RPMI8226 (cell line): ENCODE measurements at regions not wholly inside any gene's neighbourhood (a gene's known extent, or its start where the extent isn't known, plus 50 kb on each side); places are given as distances from the start of the nearest gene placed in this dataset.
A peak's percentile ranks its signal among the peaks of the same experiment; 100 is the strongest.
"Not testable (repeated sequence)": the region's sequence is repeated elsewhere in the genome, so short reads cannot be mapped to it uniquely, and the experiment has no call there.

Experiments used
- DNase-seq: peaks from one replicate; pipeline ENCODE4 v3.0.0-alpha.2; 2015

DNA sequence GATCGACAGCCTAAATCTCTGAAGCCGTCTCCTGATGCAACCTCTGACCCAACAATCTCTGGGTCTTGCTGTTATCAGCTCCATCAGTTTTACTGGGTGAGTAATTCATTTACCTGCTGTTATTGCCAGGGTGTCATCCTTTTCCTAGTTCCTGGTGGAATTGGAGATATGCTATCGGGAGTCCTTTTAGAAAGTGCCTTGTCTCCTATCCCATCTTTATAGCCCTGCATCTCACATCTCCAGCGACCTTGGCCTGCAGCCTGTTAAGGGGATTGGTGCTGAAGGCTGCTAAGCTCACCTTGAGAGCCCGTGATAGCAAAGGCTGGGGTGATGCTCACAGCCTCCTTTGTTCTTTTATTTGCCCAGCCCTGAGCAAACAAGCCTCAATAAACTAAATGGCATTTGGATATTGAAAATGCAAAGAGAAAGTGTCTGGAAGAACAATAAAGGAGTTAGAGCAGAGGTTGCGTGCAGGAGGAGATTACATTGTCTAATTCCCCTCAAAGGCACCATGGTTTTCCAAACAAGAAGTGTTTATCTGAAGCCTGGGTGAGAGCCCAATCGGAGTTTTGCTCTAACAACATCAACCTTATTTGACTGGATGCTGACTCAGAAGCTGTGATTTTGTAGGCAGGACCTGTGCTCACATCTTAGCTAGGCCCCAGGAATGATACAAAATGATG lies 101.8 kb downstream of the RPLP1 start:
- DNase-seq = no peak

DNA sequence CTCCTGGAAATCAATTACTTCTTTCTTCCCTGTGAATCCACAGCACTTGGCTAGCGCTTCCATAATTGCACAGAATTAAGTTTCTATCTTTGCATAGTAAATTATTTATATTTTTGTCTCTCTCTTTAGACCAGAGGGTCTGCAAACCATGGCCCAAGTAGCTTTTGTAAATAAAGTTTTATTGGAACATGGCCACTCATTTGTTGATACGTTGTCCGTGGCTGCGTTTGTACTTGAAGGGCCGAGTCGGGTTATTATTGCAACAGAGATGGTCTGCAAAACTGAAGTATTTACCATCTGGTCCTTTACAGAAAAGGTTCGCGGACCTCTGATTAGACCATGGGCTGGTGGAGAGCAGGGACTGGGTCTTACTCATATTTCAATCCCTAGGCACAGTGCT lies 102.5 kb downstream of the RPLP1 start:
- no peak for DNase-seq

DNA sequence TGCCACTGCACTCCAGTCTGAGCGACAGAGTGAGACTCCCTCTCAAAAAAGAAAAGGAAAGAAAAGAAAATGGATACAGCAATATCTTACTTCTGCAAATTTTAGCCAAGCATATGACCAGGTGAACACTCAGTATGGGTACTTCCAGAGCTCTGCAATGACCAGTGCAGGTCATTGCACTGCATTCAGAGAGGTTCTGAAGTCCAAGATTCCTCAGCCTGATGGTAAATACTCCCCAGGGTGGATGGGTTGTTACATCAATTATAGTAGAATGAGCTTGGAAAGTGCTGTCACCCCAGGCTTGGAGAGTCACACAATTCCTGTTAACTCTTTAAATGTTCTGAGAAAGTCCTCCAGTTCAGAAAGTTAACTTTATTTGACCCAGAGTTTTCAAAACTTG lies 103.7 kb downstream of the RPLP1 start:
- DNase-seq = no peak

DNA sequence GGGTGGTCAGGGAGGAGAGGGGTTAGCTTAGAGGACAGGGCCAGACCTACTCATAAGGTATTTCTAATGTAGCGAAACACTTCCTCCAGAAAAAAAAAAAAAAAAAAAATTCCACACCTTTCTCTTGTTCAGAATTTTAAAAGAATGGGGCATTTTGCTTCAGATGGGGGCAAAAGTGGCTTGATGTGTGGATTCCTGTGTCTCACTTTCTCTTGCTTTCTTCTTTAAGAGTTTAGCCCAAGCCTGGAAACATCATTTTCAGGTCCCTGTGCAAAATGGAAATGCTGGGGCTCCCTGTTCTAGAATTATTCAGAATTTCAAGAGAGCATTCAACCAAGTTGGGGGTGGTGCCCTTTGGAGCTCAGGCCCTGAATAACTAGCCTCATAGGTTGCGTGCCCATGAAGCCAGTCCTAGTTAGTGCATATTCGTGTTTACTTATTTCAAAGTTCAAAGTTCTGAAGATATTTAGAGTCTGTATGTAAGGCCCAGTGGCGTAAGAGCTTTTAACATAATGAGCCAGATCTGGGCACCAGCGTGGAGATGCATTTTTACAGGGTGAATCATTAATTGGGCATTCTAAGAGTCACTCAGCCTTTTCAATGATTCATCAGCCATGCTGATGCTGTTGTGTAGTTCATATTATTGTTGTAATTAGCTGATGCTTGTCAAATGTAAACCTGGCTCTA lies 104.5 kb downstream of the RPLP1 start:
- no peak for DNase-seq

DNA sequence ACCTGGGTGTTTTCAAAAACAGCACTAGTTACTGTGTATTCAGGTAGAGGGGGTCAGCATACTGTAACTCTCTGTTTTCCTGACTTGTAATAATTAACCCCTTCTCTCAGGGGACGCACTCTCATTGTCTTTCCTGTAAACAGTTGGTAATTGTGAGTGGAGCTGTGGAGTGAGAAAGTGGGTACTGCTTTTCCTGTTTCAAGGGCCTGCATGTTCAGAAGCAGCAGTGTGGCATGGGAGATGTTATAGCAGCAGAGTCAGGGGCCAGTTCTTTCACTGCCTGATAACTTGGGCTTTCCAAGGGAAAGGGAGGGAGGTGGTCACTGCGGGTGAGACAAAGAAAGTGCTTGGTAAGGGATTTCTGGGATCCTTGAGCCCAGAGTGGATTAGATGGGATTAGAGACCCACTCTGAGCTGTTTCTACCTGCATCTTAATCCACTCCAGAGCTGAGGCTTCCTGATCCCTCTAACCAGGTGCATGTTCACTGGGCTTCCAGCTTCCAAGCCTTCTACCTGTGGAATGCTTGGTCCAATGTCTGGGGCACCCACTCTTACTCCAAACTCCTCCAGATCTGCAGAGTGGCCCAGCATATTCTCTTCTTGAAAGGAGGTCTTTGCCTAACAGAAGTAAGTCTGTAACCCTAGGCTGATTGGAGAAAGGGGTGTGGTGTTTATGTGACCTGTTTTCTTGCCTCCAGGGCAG lies 105.2 kb downstream of the RPLP1 start:
- no peak for DNase-seq

DNA sequence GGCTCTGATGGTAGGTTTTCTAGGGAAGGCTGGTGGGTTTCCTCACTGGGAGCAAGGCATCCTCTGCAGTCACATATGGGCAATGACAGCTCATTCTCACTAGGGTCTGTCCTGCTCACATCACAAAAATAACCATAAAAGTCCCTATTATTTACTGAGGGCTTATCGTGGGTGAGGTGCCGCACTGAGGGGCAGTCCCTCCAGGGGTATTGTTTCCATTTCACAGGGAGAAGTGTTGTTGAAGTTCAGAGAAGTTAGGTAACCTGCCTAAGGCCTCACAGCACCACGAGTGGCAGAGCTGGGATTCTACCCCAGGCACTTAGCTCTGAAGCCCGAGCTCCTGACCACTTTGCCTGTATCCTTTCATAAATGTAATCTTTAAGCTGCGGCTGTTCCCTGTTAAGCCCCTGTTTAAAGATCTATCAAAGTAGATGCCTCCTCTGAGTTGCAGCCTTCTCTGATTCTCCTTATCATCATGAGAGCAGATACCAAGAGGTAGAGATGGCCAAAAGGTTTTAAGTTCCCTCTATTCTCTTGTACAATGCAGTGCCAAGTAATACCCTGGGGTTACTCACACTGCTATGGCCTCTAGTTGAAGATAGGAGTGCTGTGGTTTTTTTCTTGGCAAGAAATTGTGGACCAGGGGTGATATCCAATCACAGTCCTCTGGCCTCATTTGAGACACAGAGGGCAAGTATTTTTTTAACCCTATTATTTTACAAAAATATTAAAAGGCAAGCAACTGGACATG lies 107.0 kb downstream of the RPLP1 start:
- DNase-seq = no peak

DNA sequence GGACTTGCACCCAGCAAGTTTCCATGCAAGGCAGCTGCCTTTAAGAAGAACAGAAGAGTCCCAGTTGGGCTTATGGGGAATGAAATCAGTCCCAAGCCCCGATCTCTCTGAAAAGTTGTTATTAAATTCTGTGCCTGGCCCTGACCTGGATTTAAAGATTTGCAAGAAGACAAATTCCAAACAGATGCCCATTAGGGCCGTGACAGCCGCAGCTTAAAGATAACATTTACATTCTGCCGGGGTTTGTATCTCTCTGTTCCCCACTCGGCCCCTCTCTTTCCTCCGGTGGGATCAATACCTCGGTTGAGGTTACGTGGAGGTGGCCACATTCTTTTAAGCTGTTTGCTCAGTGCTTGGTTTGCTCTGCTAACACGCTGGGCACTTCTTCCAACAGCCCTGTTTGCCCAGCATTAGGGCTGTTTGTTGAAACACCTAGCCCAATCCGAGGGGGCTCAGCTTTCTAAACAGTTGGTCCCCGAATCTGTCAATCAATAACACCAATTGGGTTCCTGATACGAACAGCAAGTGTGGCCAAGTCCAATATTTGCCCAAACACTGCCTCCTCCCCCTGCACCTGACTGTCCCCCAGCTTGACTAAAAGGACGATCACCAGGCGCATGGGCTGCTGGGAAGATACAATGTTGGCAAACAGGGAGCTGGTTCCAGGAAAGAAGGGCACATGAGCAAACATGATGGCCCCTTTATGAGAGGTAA lies 108.6 kb downstream of the RPLP1 start:
- no peak for DNase-seq

DNA sequence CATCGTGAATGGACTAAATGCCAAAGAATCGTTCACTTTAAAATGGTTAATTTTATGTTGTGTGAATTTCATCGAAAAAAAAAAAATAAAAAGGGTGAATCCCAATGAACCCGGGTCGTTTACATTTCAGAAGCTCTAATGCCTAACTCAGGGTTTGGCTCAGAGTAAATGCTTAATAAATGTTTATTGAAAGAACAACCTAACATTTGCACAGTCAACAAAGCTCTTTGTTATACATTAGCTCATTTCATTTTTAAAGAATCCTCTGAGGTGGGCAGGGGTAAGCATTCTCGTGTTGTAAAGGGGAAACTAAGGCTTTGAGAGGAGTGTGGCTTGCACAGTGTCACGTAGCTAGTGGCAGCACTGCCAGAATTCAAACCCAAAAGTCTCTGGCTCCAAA lies 109.5 kb downstream of the RPLP1 start:
- no peak for DNase-seq

DNA sequence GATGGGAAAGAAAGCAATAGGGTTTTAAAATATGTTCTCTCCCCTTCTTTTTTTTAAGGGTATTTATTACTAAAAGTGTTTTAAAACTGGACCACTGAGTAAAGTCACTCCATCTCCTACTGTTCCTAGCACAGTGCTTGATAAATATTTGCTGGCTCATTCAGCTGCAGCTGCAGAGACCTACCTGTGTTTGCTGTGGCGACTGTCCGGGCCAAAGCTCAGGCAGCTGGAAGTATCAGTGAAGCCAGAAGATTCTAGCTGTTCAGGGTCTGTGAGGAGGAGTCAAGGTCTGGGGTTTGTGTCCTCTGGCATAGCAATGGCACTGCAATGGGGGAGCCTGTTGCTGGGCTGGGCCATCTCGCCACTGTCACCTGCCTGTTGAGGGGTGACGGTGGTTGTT lies 109.9 kb downstream of the RPLP1 start:
- DNase-seq = no peak

DNA sequence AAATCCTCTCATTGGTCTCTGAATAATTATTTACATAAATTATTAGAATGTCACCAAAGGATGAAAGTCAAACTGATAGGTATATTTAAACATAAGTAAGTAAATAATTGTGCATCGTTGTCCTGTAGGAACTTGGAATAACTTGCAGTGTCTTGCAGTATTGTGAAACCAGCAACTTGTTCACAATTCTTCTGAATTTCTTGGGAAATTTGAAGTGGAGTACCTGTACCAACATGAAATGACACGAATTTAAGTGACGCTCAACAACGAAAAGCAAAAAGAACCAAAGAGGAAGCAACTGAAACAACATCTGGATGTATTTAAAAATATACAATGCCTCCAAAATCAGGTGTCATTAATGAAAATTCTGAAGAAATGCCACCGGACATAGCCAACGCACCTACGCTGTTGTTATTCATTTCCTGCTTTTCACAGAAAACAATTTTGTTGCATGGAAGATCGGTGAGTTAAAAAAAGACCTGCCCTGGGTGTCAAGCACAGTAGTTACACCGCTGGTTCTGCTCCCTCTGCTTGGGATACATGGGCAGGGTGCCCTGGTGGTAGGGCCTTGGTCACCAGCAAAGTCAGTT lies 112.5 kb downstream of the RPLP1 start:
- no peak for DNase-seq

DNA sequence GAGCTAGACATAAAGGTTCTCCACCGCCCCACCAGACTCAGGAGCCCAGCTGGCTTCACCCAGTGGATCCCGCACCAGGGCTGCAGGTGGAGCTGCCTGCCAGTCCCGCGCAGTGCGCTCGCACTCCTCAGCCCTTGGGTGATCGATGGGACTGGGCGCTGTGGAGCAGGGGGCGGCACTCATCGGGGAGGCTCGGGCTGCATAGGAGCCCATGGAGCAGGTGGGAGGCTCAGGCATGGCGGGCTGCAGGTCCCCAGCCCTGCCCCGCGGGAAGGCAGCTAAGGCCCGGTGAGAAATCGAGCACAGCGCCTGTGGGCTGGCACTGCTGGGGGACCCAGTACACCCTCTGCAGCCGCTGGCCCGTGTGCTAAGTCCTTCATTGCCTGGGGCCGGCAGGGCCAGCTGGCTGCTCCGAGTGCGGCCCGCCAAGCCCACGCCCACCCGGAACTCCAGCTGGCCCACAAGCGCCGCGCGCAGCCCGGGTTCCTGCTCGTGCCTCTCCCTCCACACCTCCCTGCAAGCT lies 114.7 kb downstream of the RPLP1 start:
- DNase-seq = not testable (repeated sequence)

DNA sequence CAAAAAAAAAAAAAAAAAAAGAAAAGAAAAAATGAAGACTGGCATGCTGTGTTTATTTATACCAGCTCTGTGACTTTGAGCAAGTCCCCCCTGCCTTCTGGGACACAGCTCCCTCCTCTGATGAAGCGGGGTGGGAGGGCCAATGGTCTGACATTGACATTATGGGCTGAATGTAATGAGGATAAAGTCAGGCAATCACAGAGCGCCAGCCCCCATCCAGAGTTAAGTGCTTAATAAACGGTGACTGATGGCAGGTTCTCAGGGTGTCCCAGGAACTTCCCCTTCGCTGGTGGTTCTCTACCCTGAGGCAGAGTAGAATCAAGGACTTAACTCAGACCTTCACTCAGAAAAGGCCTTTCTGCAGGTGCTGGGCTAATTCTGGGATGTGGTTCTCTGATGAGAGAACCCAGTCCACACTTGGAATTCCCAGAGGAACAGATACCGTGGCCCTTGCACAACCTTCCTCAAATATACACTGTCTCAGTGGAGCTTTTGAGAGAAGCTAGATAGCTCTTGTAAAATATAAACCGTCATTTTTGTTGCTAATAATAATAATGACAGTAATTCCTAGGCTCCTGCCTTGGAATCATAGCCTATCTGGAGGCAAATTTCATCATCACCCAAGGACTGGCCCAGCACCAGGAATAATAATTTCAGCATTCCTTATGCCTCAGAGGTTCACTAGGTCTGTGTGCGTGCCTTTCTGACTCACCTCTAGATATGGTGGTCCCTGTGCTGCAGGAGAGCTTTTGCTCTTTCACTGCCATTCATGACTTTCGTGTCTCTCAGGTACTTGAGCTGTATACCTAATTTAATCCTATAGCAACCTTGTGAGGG lies 115.8 kb downstream of the RPLP1 start:
- DNase-seq = no peak

DNA sequence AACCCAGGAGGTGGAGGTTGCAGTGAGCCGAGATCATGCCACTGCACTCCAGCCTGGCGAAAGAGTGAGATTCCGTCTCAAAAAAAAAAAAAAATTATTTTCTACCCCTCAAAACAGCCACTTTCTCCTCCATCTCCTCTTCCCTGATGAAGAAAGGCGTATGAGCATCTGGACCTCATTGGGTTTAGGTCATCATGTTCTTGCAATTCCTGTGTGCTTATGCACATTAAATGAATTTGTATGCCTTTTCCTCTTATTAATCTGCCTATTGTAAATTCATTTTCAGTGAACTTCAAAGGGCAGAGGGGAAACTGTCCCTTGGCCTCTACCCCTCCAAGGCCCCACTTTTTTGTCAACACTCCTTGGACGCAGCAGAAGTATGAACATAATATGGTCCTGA lies 117.8 kb downstream of the RPLP1 start:
- no peak for DNase-seq

DNA sequence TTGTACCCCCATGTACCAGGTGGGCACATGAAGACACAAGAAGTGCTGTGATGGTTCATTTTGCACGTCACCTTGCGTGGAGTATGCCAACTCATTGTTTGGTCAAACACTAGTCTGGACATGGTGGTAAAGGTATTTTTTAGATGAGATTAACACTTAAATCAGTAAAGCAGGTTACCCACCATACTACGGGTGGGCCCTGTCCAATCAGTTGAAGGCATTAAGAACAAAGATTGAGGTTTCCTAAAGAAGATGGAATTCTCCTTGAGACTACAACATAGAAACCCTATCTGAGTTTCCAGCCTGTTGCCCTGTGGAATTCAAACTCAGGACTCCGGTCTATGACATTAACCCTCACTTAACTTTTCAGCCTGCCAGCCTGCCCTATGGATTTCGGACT lies 118.4 kb downstream of the RPLP1 start:
- no peak for DNase-seq

DNA sequence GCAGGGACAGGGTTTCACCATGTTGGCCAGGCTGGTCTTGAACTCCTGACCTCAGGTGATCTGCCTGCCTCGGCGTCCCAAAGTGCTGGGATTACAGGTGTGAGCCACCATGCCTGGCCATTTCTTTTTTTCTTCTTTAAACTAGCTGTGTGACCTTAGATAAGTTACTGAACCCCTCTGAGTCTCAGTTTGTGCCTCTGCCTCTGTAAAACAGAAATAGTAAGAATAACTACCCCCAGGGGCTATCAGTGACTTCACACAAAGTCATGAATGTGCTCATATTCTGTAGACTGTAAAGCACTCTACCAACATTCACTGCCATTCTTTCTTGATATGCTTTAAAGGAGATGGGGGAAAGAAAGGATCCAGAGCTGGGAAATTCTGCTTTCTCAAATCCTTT lies 120.7 kb downstream of the RPLP1 start:
- not testable (repeated sequence) for DNase-seq

DNA sequence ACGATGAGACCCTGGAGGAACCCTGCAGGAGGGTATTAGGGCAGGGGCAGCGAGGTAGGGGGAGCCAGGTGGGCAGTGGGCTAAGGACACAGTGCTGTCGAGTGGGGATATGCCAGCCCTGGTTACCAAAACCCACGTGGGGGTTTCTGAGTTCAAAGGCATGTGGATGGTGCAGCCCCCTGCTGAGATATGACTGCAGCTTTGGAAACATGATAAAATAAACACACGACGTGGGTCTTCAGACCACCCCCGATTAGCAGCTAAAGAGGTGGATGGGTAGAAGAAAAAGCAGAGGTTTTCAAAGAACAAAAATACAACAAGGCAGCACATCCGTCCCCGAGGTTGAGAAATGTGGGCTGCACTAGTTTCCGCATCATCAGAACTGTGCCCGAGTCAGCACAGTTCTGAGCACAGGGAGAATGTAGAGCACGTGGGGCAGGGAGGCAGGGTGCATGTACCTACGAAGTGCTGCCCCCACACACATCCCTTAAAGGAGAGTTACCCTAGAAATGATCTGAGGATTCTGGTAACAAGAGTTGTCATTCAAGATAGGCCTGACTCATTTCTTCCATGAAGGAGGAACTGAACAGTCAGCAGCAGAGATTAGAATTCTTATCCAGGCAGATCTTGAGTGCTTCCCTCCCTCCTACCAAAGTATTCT lies 121.3 kb downstream of the RPLP1 start:
- peak; percentile 15 for DNase-seq

DNA sequence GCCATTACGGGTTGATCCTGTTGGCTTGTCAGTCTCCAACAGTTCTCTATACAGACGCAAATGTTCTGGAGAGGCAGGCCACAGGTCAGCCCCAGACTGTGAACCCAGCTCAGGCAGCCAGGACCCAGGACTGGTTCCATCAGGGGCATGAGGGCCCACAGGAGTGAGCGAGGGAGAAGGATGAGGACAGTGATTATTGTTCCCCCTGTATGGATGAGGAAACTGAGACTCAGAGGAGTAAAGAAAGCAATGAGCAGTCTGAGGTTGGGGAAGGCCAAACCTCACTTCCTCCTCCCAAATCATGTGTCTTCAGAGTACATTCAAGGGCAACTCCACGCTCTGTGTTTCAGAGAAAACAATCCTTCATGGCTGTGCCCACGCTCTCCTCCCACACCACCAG lies 121.9 kb downstream of the RPLP1 start:
- DNase-seq = peak; percentile 10

DNA sequence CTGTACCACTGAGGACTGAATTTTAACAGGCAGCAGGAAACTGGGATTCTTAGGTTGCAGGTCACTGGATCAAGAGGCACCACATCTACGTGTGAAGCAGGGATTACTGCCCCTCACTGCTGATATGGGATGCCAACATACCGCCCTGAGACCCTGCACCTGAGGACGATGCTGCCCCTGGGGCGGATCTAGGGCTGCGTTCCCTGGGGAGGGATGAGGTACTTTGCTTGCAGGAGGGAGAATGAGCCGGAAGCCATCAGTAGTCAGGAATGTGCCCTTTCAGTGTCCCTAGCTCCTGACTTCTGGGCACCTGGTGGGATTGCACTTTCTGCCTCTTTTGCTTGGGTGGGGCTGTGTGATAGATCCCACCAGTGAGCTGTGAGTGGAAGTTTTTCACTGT lies 122.8 kb downstream of the RPLP1 start:
- DNase-seq = no peak

DNA sequence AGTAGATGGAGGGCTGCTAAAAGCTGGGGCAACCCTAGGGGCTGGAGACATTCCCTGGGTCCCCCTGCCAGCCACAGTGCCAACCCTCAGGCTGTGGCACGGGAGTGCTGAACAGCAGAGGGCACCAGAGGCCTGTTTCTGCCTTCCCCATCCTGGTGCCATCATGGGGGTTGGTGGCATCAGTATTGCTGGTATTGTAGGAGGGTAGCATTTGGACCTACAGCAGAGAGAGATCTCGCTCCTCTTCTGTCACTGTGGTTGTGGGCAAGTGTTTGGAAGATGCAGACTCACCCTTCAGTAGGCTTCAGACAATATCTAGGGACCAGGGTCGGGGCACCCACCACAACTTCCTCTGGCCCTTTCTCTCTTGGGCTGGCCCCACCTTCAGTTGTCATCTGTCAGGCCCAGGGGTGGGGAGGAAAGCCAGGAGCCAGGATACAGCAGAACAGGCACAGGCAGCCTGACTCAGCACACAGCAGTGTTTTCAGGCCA lies 123.5 kb downstream of the RPLP1 start:
- DNase-seq = peak; percentile 90

DNA sequence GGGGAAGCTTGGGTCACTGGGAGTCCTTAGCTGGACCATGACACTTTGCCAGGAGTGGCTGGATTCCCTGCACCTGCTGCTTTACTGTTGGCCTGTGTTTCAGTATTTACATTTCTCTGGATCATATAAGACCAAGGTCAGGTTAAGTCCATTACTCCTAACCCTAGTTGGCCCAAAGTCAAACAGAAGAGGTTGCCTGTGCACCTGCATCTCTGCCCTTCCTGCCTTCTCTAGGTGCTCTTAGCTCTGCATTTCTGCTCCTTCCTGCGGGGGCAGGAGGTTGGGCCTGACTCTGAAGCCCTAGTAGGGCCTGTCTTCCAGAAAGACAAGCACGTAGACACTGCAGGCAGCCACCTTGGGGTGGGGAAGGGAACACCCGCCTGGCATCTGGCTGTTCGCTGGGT lies 124.3 kb downstream of the RPLP1 start:
- DNase-seq = peak; percentile 99
